ENCODE measurements at regions not wholly inside any gene's neighbourhood (a gene's known extent, or its start where the extent isn't known, plus 50 kb on each side); places are given as distances from the start of the nearest gene placed in this dataset.

GRCh38 chr11:113628912-113629311 lies 77.2 kb downstream of the TMPRSS5 start (continued):
- no peak for TF ChIP-seq ZNF274 (IDR thresholded peaks at IDR 0.05; ENCODE audit: borderline replicate concordance, extremely low read depth, low read length)
- no peak for TF ChIP-seq RNF2 (IDR thresholded peaks at IDR 0.05; ENCODE audit: borderline replicate concordance, low read depth, low read length, missing control alignments, poor library complexity, severe bottlenecking)
- no peak for TF ChIP-seq SAP30 (IDR thresholded peaks at IDR 0.05; ENCODE audit: insufficient read depth, insufficient replicate concordance, low read length)
- TF ChIP-seq FOSL1 (IDR thresholded peaks at IDR 0.05; ENCODE audit: insufficient read depth, low read depth, low read length), result no peak
- no peak for TF ChIP-seq NRF1 (IDR thresholded peaks at IDR 0.05; ENCODE audit: low read depth, low read length)
- TF ChIP-seq GABPA (IDR thresholded peaks at IDR 0.05; ENCODE audit: borderline replicate concordance, insufficient read depth, low read length), result no peak
- TF ChIP-seq TEAD4 (IDR thresholded peaks at IDR 0.05; ENCODE audit: low read depth, low read length), result peak; percentile 38; the same call in 1 of the 2 replicates
- TF ChIP-seq TBP (IDR thresholded peaks at IDR 0.05; ENCODE audit: low read depth, low read length), result no peak
- TF ChIP-seq EP300 (IDR thresholded peaks at IDR 0.05; ENCODE audit: borderline replicate concordance in 1 of 2, low read depth in 2 of 2, low read length in 2 of 2), result peak in 1 of 2 experiments; percentile 85; a peak in 1 of 3 replicates
- TF ChIP-seq JUND (IDR thresholded peaks at IDR 0.05; ENCODE audit: low read length), result no peak
- no peak for TF ChIP-seq SIN3A (conservative IDR thresholded peaks at IDR 0.05 in 1 of 2, IDR thresholded peaks at IDR 0.05 in 1 of 2; ENCODE audit: low read depth in 1 of 2, low read length in 2 of 2)
- TF ChIP-seq JUN (IDR thresholded peaks at IDR 0.05; ENCODE audit: low read depth, low read length), result no peak
- TF ChIP-seq EGR1 (IDR thresholded peaks at IDR 0.05; ENCODE audit: borderline replicate concordance, low read depth, low read length), result 0 out of 2 replicates have a peak, but pooled peaks have one; percentile 35
- no peak for TF ChIP-seq SRF (IDR thresholded peaks at IDR 0.05; ENCODE audit: low read depth, low read length)
- peak; percentile 52 for TF ChIP-seq CTBP2 (IDR thresholded peaks at IDR 0.05; ENCODE audit: borderline replicate concordance, insufficient read depth, insufficient read length, low read length)
- no peak for TF ChIP-seq KDM5A (IDR thresholded peaks at IDR 0.05; ENCODE audit: low read length)
- TF ChIP-seq, protein P1, sequence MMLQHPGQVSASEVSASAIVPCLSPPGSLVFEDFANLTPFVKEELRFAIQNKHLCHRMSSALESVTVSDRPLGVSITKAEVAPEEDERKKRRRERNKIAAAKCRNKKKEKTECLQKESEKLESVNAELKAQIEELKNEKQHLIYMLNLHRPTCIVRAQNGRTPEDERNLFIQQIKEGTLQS (IDR thresholded peaks at IDR 0.05; ENCODE audit: insufficient read depth, low read depth, low read length), result no peak
- TF ChIP-seq ATF2 (IDR thresholded peaks at IDR 0.05; ENCODE audit: low read length), result 0 out of 2 replicates have a peak, but pooled peaks have one; percentile 53
- TF ChIP-seq CEBPB (IDR thresholded peaks at IDR 0.05; ENCODE audit: low read depth, low read length), result peak; percentile 57; the same call in 1 of the 2 replicates
- peak; percentile 75 to 95; a peak in 3 of 4 replicates for TF ChIP-seq HDAC2 (IDR thresholded peaks at IDR 0.05; ENCODE audit: borderline replicate concordance in 1 of 2, low read depth in 2 of 2, low read length in 2 of 2)
- TF ChIP-seq, protein P2, sequence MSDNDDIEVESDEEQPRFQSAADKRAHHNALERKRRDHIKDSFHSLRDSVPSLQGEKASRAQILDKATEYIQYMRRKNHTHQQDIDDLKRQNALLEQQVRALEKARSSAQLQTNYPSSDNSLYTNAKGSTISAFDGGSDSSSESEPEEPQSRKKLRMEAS (IDR thresholded peaks at IDR 0.05), result no peak

Measured in H1 (cell line).